GM12892 (cell line): ENCODE measurements at regions not wholly inside any gene's neighbourhood (a gene's known extent, or its start where the extent isn't known, plus 50 kb on each side); places are given as distances from the start of the nearest gene placed in this dataset.

Experiments used
- POLR2A ChIP-seq: IDR thresholded peaks from 2 replicates; pipeline ENCODE4 v1.6.1; 2011; ENCODE audit warnings: low read depth, low read length, control low read depth
- POLR2AphosphoS5 ChIP-seq: IDR thresholded peaks from 2 replicates; pipeline ENCODE4 v1.6.1; 2011; ENCODE audit warnings: low read depth, low read length, control low read depth
- TAF1 ChIP-seq: IDR thresholded peaks from 2 replicates; pipeline ENCODE4 v1.6.1; 2011; ENCODE audit warnings: low read depth, mild to moderate bottlenecking, control low read depth, low read length, borderline replicate concordance

DNA sequence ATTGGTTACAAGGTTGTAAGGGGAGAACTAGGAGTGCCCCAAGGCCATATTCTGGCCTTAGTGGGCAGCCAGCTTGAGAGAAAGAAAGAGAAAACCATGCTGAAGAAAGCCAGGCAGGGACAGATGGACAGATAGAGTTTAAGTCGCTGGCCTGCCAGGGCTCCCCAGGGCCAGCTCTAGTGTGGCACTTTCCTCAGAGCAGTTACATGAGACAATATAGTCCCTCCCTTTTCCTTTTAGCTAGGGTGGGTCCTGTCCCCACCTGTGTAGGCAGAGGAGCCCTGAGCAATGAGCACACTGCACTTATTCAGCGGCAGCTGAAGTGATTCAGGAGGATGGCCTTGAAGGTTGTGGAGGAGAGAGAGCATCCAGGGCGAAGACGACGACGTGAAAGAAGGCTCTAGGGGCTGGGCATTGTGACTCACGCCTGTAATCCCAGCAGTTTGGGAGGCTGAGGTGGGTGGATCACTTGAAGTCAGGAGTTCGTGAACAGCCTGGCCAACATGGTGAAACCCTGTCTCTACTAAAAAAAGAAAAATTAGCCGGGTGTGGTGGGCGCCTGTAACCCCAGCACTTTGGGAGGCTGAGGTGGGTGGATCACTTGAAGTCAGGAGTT, 152.0 kb upstream of the SLC1A4 start:
- no peak for TF ChIP-seq POLR2AphosphoS5
- TF ChIP-seq POLR2A: no peak
- TF ChIP-seq TAF1: no peak
